CD14-positive monocyte (primary cell): ENCODE measurements at regions not wholly inside any gene's neighbourhood (a gene's known extent, or its start where the extent isn't known, plus 50 kb on each side); places are given as distances from the start of the nearest gene placed in this dataset.

Experiments
- DNase-seq, 3 donors: peaks; one replicate each; pipeline ENCODE4 v3.0.0-alpha.2; 2011 to 2022
- H2AFZ ChIP-seq: 2 replicates; pipeline ENCODE4 v1.6.0; 2012; ENCODE audit warnings: mild to moderate bottlenecking, low read depth, low read length, inconsistent platforms; ENCODE audit not compliant: insufficient read depth, poor library complexity, severe bottlenecking
- H3K27ac ChIP-seq, 2 donors: 1 replicate in 1 of 2; 2 replicates in 1 of 2; pipeline ENCODE4 v1.5.1; 2012 to 2013; ENCODE audit warnings: low read length in 2 of 2, control low read depth in 1 of 2, inconsistent platforms in 1 of 2, low read depth in 1 of 2, mild to moderate bottlenecking in 1 of 2
- H3K27me3 ChIP-seq, 2 donors: one replicate each; pipeline versions ENCODE4 v1.6.0 to v1.6.1; 2011 to 2013; ENCODE audit warnings: low read length in 2 of 2; ENCODE audit not compliant: control insufficient read depth in 2 of 2, insufficient read depth in 2 of 2
- H3K36me3 ChIP-seq, 2 donors: replicated peaks in 1 of 2; 1 replicate in 1 of 2; 2 replicates in 1 of 2; pipeline versions ENCODE4 v1.5.1 to v1.6.1; 2012 to 2013; ENCODE audit warnings: low read length in 2 of 2, control low read depth in 1 of 2, inconsistent platforms in 1 of 2, mild to moderate bottlenecking in 1 of 2; ENCODE audit not compliant: insufficient read depth in 2 of 2, control insufficient read depth in 1 of 2
- H3K4me1 ChIP-seq, 2 donors: 1 replicate in 1 of 2; 2 replicates in 1 of 2; pipeline versions ENCODE4 v1.5.1 to v1.6.1; 2012 to 2013; ENCODE audit warnings: low read length in 2 of 2, control low read depth in 1 of 2, inconsistent platforms in 1 of 2, mild to moderate bottlenecking in 1 of 2, moderate library complexity in 1 of 2; ENCODE audit not compliant: insufficient read depth in 2 of 2, control insufficient read depth in 1 of 2
- H3K4me2 ChIP-seq: replicated peaks from 2 replicates; pipeline ENCODE3; 2012; ENCODE audit warnings: low read length, moderate library complexity, mild to moderate bottlenecking; ENCODE audit not compliant: poor library complexity, severe bottlenecking; ENCODE audit errors: extremely low read depth
- H3K4me3 ChIP-seq, 3 experiments: fragments of 200-600 bp in 1 of 3; sonication (generic) in 1 of 3; replicated peaks in 1 of 3; 1 replicate in 2 of 3; 2 replicates in 1 of 3; pipeline ENCODE4 v1.5.1; 2011 to 2013; ENCODE audit warnings: low read length in 3 of 3, mild to moderate bottlenecking in 3 of 3, control low read depth in 2 of 3, low read depth in 2 of 3, inconsistent platforms in 1 of 3, moderate library complexity in 1 of 3
- H3K79me2 ChIP-seq: 2 replicates; pipeline ENCODE4 v1.6.0; 2012; ENCODE audit warnings: mild to moderate bottlenecking, control low read depth, inconsistent platforms, low read length, moderate library complexity; ENCODE audit not compliant: insufficient read depth
- H3K9ac ChIP-seq: 2 replicates; pipeline ENCODE4 v1.6.0; 2017; ENCODE audit warnings: low read length, mild to moderate bottlenecking; ENCODE audit not compliant: insufficient read depth, poor library complexity, severe bottlenecking
- H3K9me3 ChIP-seq, 2 donors: replicated peaks in 1 of 2; 1 replicate in 1 of 2; 2 replicates in 1 of 2; pipeline versions ENCODE4 v1.5.1 to v1.6.1; 2012 to 2013; ENCODE audit warnings: low read length in 2 of 2, control low read depth in 1 of 2; ENCODE audit not compliant: control insufficient read depth in 1 of 2, insufficient read depth in 1 of 2
- H4K20me1 ChIP-seq: 2 replicates; pipeline ENCODE4 v1.6.0; 2012; ENCODE audit warnings: mild to moderate bottlenecking, low read length, control low read depth, moderate library complexity; ENCODE audit not compliant: insufficient read depth
- H3K27ac Mint-ChIP-seq, 7 donors: one replicate each; pipeline ENCODE4 v1.8.0; 2020; ENCODE audit warnings: mild to moderate bottlenecking in 7 of 7, mixed read lengths in 7 of 7, moderate library complexity in 6 of 7, inconsistent platforms in 2 of 7
- H3K27me3 Mint-ChIP-seq, 3 donors: one replicate each; pipeline ENCODE4 v1.8.0; 2021 to 2022; ENCODE audit warnings: low read depth in 3 of 3, mild to moderate bottlenecking in 3 of 3, mixed read lengths in 3 of 3, moderate library complexity in 3 of 3, inconsistent platforms in 1 of 3
- H3K36me3 Mint-ChIP-seq, 2 donors: one replicate each; pipeline ENCODE4 v1.8.0; 2020; ENCODE audit warnings: mixed read lengths in 2 of 2, inconsistent platforms in 1 of 2, mild to moderate bottlenecking in 1 of 2
- H3K4me1 Mint-ChIP-seq: one replicate; pipeline ENCODE4 v1.8.0; 2020; ENCODE audit warnings: mild to moderate bottlenecking, mixed read lengths
- H3K4me3 Mint-ChIP-seq, 2 donors: one replicate each; pipeline ENCODE4 v1.8.0; 2020; ENCODE audit warnings: mild to moderate bottlenecking in 2 of 2, mixed read lengths in 2 of 2, moderate library complexity in 1 of 2
- H3K9me3 Mint-ChIP-seq, 7 donors: one replicate each; pipeline ENCODE4 v1.8.0; 2020 to 2022; ENCODE audit warnings: mixed read lengths in 7 of 7, mild to moderate bottlenecking in 6 of 7, moderate library complexity in 6 of 7, inconsistent platforms in 2 of 7
- WGBS: methylation state at CpG from one replicate; pipeline ENCODE4 v1.1.5; 2013; ENCODE audit warnings: missing lambda C conversion rate; ENCODE audit not compliant: insufficient coverage; 5-methylcytosine and 5-hydroxymethylcytosine counted together
- intact Hi-C, 2 donors: fragments of 100-400 bp; cut with micrococcal nuclease; formaldehyde crosslinking; loops; one replicate each; pipeline versions ENCODE4 v1.15.0 to v1.15.1; 2023
- TF ChIP-seq, protein P1 (sequence below): fragments of 200-600 bp; IDR thresholded peaks from one replicate; pipeline ENCODE4 v1.8.0; 2022; ENCODE audit warnings: antibody characterized with exemption, mild to moderate bottlenecking

DNA sequence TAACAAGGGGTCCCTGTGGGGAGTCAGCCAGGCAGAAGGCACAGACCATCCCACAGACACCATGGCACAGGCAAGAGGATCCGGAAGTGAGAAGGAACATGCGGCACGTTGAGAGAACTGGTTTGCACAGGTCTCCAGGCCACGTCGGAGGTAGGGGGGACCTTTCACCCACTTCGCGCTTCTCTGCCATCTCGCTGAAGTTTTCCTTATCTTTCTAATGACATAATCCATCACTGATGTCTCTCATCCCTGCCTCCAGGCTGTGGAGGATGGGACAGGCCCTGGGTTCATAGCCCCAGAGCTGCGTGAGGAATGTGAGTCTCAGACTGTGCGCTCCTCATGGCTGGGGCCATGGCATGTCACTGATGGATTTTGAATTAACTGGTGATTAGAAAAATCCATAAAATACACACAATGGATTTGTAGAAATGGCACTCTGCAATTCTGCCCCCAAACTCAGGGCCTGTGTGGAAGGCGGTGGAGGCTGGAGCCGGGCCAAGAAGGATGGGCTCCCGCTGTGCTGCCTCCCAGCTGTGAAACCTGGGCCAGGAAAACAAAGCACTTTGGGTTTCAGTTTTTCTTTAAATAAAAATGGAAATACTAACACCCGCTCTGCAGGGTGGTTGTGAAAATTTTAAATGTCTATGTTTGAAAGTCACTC, 113.3 kb upstream of the ALKAL2 start:
- intact Hi-C loops: no loop called here
- no peak overlapping the region for H3K27ac Mint-ChIP-seq
- Histone ChIP-seq H3K9me3 (peaks cover 0 to 7% of the 10 kb centered on the region in 2 donors), H4K20me1 (no peaks in the 10 kb centered on the region), H3K36me3 (no peaks in the 10 kb centered on the region), H3K27me3 (no peaks in the 10 kb centered on the region), H3K4me2 (no peak overlapping the region), H2AFZ (no peak overlapping the region), H3K4me1 (no peaks in the 10 kb centered on the region), H3K9ac (no peak overlapping the region), H3K79me2 (no peaks in the 10 kb centered on the region), H3K4me3 (no peak overlapping the region), H3K27ac (no peak overlapping the region)
- 90% methylated on average over 10 of the region's 14 CpGs for WGBS
- no peaks in the 10 kb centered on the region for H3K36me3 Mint-ChIP-seq
- H3K27me3 Mint-ChIP-seq: peaks cover 1 to 4% (median 2%) of the 10 kb centered on the region in 3 donors
- H3K4me1 Mint-ChIP-seq: no peaks in the 10 kb centered on the region
- TF ChIP-seq, protein P1, sequence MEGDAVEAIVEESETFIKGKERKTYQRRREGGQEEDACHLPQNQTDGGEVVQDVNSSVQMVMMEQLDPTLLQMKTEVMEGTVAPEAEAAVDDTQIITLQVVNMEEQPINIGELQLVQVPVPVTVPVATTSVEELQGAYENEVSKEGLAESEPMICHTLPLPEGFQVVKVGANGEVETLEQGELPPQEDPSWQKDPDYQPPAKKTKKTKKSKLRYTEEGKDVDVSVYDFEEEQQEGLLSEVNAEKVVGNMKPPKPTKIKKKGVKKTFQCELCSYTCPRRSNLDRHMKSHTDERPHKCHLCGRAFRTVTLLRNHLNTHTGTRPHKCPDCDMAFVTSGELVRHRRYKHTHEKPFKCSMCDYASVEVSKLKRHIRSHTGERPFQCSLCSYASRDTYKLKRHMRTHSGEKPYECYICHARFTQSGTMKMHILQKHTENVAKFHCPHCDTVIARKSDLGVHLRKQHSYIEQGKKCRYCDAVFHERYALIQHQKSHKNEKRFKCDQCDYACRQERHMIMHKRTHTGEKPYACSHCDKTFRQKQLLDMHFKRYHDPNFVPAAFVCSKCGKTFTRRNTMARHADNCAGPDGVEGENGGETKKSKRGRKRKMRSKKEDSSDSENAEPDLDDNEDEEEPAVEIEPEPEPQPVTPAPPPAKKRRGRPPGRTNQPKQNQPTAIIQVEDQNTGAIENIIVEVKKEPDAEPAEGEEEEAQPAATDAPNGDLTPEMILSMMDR: no peak
- peaks cover 2 to 14% (median 7%) of the 10 kb centered on the region in 7 donors for H3K9me3 Mint-ChIP-seq
- DNase-seq: no peak
- no peak overlapping the region for H3K4me3 Mint-ChIP-seq

DNA sequence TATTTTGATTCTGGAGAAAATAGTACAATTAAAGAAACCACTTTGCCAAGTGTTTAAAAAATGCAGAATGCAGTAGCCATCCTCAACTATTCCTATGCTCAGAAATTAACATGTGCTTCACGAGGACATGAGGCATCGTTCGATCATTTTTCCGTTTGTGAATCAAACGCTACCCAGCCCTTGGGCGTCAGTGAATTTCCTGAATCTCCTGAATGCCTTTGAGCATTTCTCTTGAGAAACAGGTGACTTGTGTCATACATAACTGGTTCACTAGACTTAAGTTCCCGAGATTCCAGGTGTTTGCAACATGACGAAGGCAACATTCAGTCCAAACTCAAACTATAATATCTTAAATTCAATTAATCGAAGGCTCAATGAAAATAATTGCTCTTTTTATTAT, 110.0 kb upstream of the ALKAL2 start:
- intact Hi-C loops: no loop called here
- Histone ChIP-seq H3K9me3 (no peaks in the 10 kb centered on the region), H2AFZ (no peak overlapping the region), H3K36me3 (no peaks in the 10 kb centered on the region), H3K27me3 (no peaks in the 10 kb centered on the region), H3K9ac (no peak overlapping the region), H3K4me3 (no peak overlapping the region), H3K4me2 (no peak overlapping the region), H3K79me2 (no peaks in the 10 kb centered on the region), H4K20me1 (no peaks in the 10 kb centered on the region), H3K4me1 (no peaks in the 10 kb centered on the region), H3K27ac (no peak overlapping the region)
- Mint-ChIP-seq H3K36me3 (no peaks in the 10 kb centered on the region), H3K27ac (no peak overlapping the region), H3K27me3 (peaks cover 1 to 2% (median 2%) of the 10 kb centered on the region in 3 donors), H3K9me3 (peaks cover 0 to 4% (median 0%) of the 10 kb centered on the region in 7 donors), H3K4me1 (peaks cover 3% of the 10 kb centered on the region), H3K4me3 (no peak overlapping the region)
- TF ChIP-seq, protein P1: no peak
- 93% methylated on average over 7 of the region's 9 CpGs for WGBS
- DNase-seq: no peak
